ENCODE measurements at regions not wholly inside any gene's neighbourhood (a gene's known extent, or its start where the extent isn't known, plus 50 kb on each side); places are given as distances from the start of the nearest gene placed in this dataset.

DNA sequence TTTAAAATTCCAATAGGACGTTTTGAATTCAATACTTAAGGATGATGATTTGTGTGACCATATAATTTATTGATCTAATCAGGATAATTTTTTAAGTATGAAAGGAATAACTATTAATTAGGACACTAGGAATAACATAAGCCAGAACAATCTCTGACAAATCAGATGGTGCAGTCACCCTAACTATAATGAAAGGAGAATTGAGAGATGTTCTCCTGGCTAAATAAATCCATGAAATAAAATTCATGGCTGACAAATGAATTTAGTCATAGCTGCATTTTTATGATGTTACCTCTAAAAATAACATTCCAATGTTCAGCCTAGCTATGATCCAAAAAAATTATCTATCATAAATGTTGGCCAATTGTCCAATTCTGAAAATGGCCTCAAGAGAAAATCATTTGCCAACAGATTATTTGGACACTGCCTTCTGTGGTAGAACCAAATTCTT is 190.6 kb upstream of the NEIL3 start:
- Histone ChIP-seq H2AFZ (ENCODE audit: low read length) (no peak overlapping the region), H3K27me3 (ENCODE audit: control insufficient read depth in 1 of 2, insufficient read depth in 2 of 2, low read length in 2 of 2) (no peaks in the 10 kb centered on the region), H3K9ac (ENCODE audit: insufficient read depth, low read depth, low read length) (no peak overlapping the region), H3K9me3 (ENCODE audit: low read length) (no peaks in the 10 kb centered on the region), H3K36me3 (replicated peaks in 1 of 2; ENCODE audit: control insufficient read depth in 1 of 2, insufficient read depth in 2 of 2, low read length in 2 of 2) (no peaks in the 10 kb centered on the region), H3K79me2 (ENCODE audit: insufficient read depth, low read length) (no peaks in the 10 kb centered on the region), H3K27ac (ENCODE audit: extremely low read length, insufficient read depth, low read length) (no peak overlapping the region), H3K4me3 (replicated peaks in 1 of 3; ENCODE audit: insufficient read depth in 1 of 3, low read depth in 2 of 3, low read length in 3 of 3) (no peak overlapping the region), H3K4me2 (ENCODE audit: low read depth, low read length) (no peak overlapping the region), H3K4me1 (ENCODE audit: insufficient read depth, low read length) (no peaks in the 10 kb centered on the region), H4K20me1 (ENCODE audit: insufficient read depth, low read length) (no peaks in the 10 kb centered on the region)
- ChIA-PET POLR2A (no interaction called here), CTCF (ENCODE audit: low intra/inter-chr PET ratio, low total read pairs) (no interaction called here)
- 0% methylated on average over 1 of the region's 1 CpG for WGBS (ENCODE audit: low lambda C conversion rate)
- no peak for ATAC-seq
- intact Hi-C loops (cut with micrococcal nuclease; ENCODE audit: unreplicated experiment) = no loop called here
- in situ Hi-C loops (cut with HindIII; ENCODE audit: extremely low pct_ligation_motif_present, low pct_unique_long_range_greater_than_20kb) = no loop called here
- no peak for FAIRE-seq
- DNase-seq (ENCODE audit: low spot score) = no peak
- BruUV-seq (replicated peaks) = no TSS peak
- TF ChIP-seq ZNF10 (CRISPR knock-in tag; IDR thresholded peaks at IDR 0.05; ENCODE audit: borderline replicate concordance, low read depth) (no peak), MXI1 (IDR thresholded peaks at IDR 0.05; ENCODE audit: borderline replicate concordance, low read depth, low read length) (no peak), ZNF251 (CRISPR knock-in tag; IDR thresholded peaks at IDR 0.05) (no peak), CENPX (CRISPR knock-in tag; IDR thresholded peaks at IDR 0.05) (no peak), PLSCR1 (CRISPR knock-in tag; IDR thresholded peaks at IDR 0.05; ENCODE audit: borderline replicate concordance) (no peak), NFYC (CRISPR knock-in tag; IDR thresholded peaks at IDR 0.05) (no peak), RERE (CRISPR knock-in tag; IDR thresholded peaks at IDR 0.05; ENCODE audit: low read depth) (no peak), IRX3 (CRISPR knock-in tag; IDR thresholded peaks at IDR 0.05; ENCODE audit: borderline replicate concordance, low read depth) (no peak), NFE2 (CRISPR knock-in tag; IDR thresholded peaks at IDR 0.05) (no peak), TFE3 (CRISPR knock-in tag; IDR thresholded peaks at IDR 0.05) (no peak), DNMT3B (CRISPR knock-in tag; conservative IDR thresholded peaks at IDR 0.05) (no peak), KDM2A (CRISPR knock-in tag; IDR thresholded peaks at IDR 0.05; ENCODE audit: borderline replicate concordance, low read depth) (no peak), ZNF713 (CRISPR knock-in tag; IDR thresholded peaks at IDR 0.05) (no peak), THAP11 (CRISPR knock-in tag; IDR thresholded peaks at IDR 0.05) (no peak)
